ENCODE measurements at regions not wholly inside any gene's neighbourhood (a gene's known extent, or its start where the extent isn't known, plus 50 kb on each side); places are given as distances from the start of the nearest gene placed in this dataset.

DNA sequence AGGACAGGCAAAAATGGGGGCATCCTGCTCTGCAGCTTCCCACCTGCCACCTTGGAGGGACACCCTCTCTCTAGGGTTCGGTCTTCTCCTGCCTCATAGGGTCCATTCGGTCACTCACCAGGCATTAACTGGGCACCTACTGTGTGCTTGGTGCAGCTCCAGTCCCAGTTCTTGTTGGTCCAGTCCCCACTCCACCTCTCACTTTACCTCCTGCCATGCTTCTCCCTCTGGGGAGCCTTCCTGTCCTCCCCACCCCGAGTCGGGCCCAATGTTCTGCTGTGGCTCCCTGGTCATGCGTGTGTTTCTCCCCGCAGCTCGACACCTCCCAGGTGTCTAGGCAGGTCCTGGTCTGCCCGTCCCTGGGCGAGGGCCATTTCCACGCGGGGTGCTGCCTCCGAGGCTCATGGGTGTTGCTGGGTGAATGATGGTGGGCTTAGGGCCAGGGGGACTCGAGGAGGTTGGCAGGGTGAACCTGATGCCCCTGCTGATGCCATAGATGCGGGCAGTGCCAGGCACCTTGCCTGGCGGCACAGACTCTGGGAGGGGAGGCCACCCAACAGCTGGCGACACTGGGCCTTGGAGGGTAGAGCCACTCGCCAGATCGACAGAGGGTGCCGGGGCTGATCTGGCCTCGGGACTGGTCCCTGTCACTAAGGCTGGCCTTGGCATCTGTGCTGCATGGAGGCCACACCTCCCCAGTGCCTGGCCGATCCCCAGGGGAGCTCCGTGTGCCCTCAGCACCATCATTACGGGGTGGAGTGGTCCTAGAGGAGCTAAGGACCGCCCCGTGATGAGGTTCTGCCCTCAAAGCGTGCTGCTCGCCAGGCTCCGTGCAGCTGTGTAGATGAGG lies 66.0 kb upstream of the RNU6ATAC start:
- TF ChIP-seq, protein P1, sequence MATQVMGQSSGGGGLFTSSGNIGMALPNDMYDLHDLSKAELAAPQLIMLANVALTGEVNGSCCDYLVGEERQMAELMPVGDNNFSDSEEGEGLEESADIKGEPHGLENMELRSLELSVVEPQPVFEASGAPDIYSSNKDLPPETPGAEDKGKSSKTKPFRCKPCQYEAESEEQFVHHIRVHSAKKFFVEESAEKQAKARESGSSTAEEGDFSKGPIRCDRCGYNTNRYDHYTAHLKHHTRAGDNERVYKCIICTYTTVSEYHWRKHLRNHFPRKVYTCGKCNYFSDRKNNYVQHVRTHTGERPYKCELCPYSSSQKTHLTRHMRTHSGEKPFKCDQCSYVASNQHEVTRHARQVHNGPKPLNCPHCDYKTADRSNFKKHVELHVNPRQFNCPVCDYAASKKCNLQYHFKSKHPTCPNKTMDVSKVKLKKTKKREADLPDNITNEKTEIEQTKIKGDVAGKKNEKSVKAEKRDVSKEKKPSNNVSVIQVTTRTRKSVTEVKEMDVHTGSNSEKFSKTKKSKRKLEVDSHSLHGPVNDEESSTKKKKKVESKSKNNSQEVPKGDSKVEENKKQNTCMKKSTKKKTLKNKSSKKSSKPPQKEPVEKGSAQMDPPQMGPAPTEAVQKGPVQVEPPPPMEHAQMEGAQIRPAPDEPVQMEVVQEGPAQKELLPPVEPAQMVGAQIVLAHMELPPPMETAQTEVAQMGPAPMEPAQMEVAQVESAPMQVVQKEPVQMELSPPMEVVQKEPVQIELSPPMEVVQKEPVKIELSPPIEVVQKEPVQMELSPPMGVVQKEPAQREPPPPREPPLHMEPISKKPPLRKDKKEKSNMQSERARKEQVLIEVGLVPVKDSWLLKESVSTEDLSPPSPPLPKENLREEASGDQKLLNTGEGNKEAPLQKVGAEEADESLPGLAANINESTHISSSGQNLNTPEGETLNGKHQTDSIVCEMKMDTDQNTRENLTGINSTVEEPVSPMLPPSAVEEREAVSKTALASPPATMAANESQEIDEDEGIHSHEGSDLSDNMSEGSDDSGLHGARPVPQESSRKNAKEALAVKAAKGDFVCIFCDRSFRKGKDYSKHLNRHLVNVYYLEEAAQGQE (IDR thresholded peaks at IDR 0.05) = peak; percentile 14
- TF ChIP-seq, protein P2, sequence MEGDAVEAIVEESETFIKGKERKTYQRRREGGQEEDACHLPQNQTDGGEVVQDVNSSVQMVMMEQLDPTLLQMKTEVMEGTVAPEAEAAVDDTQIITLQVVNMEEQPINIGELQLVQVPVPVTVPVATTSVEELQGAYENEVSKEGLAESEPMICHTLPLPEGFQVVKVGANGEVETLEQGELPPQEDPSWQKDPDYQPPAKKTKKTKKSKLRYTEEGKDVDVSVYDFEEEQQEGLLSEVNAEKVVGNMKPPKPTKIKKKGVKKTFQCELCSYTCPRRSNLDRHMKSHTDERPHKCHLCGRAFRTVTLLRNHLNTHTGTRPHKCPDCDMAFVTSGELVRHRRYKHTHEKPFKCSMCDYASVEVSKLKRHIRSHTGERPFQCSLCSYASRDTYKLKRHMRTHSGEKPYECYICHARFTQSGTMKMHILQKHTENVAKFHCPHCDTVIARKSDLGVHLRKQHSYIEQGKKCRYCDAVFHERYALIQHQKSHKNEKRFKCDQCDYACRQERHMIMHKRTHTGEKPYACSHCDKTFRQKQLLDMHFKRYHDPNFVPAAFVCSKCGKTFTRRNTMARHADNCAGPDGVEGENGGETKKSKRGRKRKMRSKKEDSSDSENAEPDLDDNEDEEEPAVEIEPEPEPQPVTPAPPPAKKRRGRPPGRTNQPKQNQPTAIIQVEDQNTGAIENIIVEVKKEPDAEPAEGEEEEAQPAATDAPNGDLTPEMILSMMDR (IDR thresholded peaks at IDR 0.05; ENCODE audit: low read depth, low read length, missing input control) = no peak
